ENCODE measurements at regions not wholly inside any gene's neighbourhood (a gene's known extent, or its start where the extent isn't known, plus 50 kb on each side); places are given as distances from the start of the nearest gene placed in this dataset.

- TF ChIP-seq MGA (IDR thresholded peaks at IDR 0.05) (no peak), CXXC5 (CRISPR knock-in tag; IDR thresholded peaks at IDR 0.05) (no peak), ZNF76 (CRISPR knock-in tag; IDR thresholded peaks at IDR 0.05; ENCODE audit: borderline replicate concordance) (no peak), ARID3B (CRISPR knock-in tag; IDR thresholded peaks at IDR 0.05; ENCODE audit: borderline replicate concordance) (no peak), CBFB (CRISPR knock-in tag; IDR thresholded peaks at IDR 0.05) (no peak), HNRNPLL (IDR thresholded peaks at IDR 0.05; ENCODE audit: low read depth, low read length, poor library complexity, severe bottlenecking) (no peak)
Observed at GRCh38 chr1:232389744-232390143, 240.2 kb downstream of the SIPA1L2 start (continued).

Data from K562 (cell line).